ENCODE measurements at regions not wholly inside any gene's neighbourhood (a gene's known extent, or its start where the extent isn't known, plus 50 kb on each side); places are given as distances from the start of the nearest gene placed in this dataset.

GRCh38 chr2:234309431-234309830 is 187.4 kb downstream of the ARL4C start:
- Histone ChIP-seq H3K36me3 (no peaks in the 10 kb centered on the region), H3K4me3 (no peak overlapping the region), H3K27ac (no peak overlapping the region), H3K9me3 (no peaks in the 10 kb centered on the region), H3K27me3 (replicated peaks; ENCODE audit: insufficient read depth) (no peaks in the 10 kb centered on the region), H3K4me1 (replicated peaks) (no peaks in the 10 kb centered on the region)
- WGBS, result 96% methylated on average over 5 of the region's 5 CpGs
- no peak for DNase-seq (ENCODE audit: low spot score)
- TF ChIP-seq POLR2A (IDR thresholded peaks at IDR 0.05) (no peak), CTCF (IDR thresholded peaks at IDR 0.05) (no peak), POLR2AphosphoS5 (IDR thresholded peaks at IDR 0.05) (no peak)
- intact Hi-C loops (cut with DNase I), result no loop called here

- Histone ChIP-seq H3K27ac (no peak overlapping the region), H3K27me3 (replicated peaks; ENCODE audit: insufficient read depth) (no peaks in the 10 kb centered on the region), H3K36me3 (no peaks in the 10 kb centered on the region), H3K4me3 (no peak overlapping the region), H3K4me1 (replicated peaks) (no peaks in the 10 kb centered on the region), H3K9me3 (no peaks in the 10 kb centered on the region)
- no peak for TF ChIP-seq CTCF (IDR thresholded peaks at IDR 0.05)
- no peak for TF ChIP-seq POLR2AphosphoS5 (IDR thresholded peaks at IDR 0.05)
- no peak for TF ChIP-seq POLR2A (IDR thresholded peaks at IDR 0.05)
- no peak for DNase-seq (ENCODE audit: low spot score)
- 58% methylated on average over 6 of the region's 6 CpGs for WGBS
- intact Hi-C loops (cut with DNase I), result no loop called here
Measured at GRCh38 chr2:234308813-234309195, 188.1 kb downstream of the ARL4C start.

DNA sequence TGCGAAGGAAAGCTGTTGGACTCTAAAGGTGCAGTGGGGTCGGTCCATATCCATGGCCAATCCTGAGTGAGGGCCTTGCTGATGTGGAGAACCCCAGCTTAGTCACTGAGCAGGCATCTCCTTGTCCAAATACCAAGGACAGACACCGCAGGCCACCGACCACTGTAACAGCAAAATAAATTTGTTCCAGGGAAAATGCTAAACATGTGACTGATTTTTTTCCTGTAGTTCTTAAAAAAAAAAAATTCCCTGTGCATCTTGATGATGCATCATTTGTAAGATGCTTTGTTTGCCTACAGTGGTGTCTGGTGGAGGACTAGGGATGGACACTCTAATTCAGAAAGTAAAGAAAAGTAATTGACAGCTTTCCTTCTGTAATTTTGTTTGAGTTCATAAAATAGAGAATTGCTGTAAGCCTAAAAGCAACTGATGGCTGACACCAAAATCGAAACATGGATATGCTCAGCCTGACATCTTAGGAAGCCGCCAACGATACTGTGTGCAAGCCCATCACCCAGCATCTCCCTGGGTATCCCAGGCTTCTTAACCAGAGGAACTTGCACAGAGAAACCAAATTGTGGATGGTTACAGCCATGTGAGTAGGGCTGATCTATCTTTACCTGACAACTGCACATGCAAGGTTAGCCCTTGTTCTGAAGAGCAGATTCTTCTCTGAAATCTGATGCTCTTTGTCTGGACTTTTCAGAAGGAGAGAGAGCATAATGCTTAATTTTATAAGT is 188.6 kb downstream of the ARL4C start:
- Histone ChIP-seq H3K27me3 (replicated peaks; ENCODE audit: insufficient read depth) (no peaks in the 10 kb centered on the region), H3K4me1 (replicated peaks) (no peaks in the 10 kb centered on the region), H3K36me3 (no peaks in the 10 kb centered on the region), H3K9me3 (no peaks in the 10 kb centered on the region), H3K4me3 (no peak overlapping the region), H3K27ac (no peak overlapping the region)
- no peak for DNase-seq (ENCODE audit: low spot score)
- WGBS, result 92% methylated on average over 7 of the region's 7 CpGs
- intact Hi-C loops (cut with DNase I), result no loop called here
- no peak for TF ChIP-seq CTCF (IDR thresholded peaks at IDR 0.05)
- TF ChIP-seq POLR2A (IDR thresholded peaks at IDR 0.05), result no peak
- TF ChIP-seq POLR2AphosphoS5 (IDR thresholded peaks at IDR 0.05), result no peak

DNA sequence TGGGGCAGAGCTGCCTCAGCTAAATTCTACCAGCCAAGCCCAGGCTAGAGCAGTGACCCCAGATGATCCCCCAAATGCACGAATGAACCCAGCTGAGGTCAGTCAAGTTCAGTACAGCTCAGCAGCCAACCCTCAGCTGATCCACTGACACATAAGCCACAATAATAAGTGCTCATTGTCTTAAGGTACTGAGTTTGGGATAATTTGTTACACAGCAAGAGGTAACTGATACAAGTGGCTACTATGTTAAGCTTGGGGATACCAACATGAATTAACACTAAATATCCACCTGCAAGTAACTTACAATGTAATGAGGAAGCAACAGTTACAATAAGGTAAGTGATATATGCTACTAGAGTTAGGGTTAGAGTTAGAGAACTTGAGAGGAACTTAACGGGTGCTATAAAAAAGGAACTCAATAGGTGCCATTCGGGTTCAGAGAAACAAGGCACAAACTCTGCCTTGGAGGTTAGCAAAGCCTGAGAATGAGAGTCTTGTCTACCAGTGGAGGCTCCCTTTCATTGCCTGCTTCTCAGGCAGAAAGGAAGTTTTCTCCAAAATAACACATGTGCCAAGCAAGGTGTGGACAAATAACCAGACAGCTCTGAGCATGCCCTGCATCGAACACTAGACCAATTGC is 189.4 kb downstream of the ARL4C start:
- intact Hi-C loops (cut with DNase I), result no loop called here

More for the DNA sequence above, 189.4 kb downstream of the ARL4C start:
- Histone ChIP-seq H3K4me1 (replicated peaks) (no peaks in the 10 kb centered on the region), H3K36me3 (no peaks in the 10 kb centered on the region), H3K27ac (no peak overlapping the region), H3K4me3 (no peak overlapping the region), H3K27me3 (replicated peaks; ENCODE audit: insufficient read depth) (no peaks in the 10 kb centered on the region), H3K9me3 (no peaks in the 10 kb centered on the region)
- WGBS, result 81% methylated on average over 4 of the region's 4 CpGs
- TF ChIP-seq POLR2A (IDR thresholded peaks at IDR 0.05) (no peak), CTCF (IDR thresholded peaks at IDR 0.05) (no peak), POLR2AphosphoS5 (IDR thresholded peaks at IDR 0.05) (no peak)
- no peak for DNase-seq (ENCODE audit: low spot score)

Data from prostate gland (tissue), 2 donors.